HG03558 (cell line): ENCODE measurements at regions not wholly inside any gene's neighbourhood (a gene's known extent, or its start where the extent isn't known, plus 50 kb on each side); places are given as distances from the start of the nearest gene placed in this dataset.

Experiments
- ATAC-seq: cut with Tn5 transposase; IDR thresholded peaks from one replicate; pipeline ENCODE4 v1.9.1; 2021; ENCODE audit warnings: moderate number of reproducible peaks; ENCODE audit not compliant: unreplicated experiment; ENCODE audit errors: extremely low read depth

GRCh38 chr2:20539133-20539719 is 92.4 kb downstream of the RHOB start:
- ATAC-seq = no peak

DNA sequence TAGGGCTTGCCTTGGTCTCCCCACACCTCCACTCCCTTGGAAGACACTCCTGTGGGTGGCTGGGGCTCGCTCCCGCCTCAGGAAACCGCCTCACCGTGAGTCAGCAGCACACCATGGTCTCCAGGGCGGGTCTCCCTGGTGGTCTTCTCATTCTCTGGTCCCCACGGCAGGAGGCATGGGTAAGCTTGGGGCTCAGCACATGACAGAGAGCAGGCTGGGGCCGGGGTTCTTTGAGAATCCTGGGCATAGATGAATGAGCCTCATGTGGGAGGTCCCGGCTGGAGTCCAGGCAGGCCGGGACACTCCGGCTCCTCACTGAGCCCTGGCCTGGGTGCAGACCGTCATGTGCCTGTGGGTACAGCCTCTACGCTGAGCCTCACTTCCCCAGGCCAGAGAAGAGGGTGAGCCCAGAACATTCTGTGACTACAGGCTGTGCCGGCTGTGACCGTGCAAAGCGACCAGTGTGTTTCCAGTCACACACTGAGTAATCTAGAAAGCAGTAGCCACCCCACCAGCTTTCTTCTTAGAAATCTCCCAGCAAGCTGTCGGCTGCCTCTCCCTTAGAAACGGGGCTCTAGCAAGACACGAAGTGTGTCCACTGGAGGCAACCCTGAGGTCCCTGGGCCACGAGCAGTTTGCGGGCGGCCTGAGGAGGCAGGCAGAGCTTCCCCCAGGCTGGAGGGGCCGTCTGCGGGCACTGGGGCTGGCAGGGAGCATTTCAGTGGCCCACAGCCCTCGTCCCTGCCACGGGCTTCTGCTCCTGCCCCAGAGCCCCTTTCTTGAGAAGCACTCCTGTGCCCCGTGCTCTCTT is 93.1 kb downstream of the RHOB start:
- no peak for ATAC-seq

DNA sequence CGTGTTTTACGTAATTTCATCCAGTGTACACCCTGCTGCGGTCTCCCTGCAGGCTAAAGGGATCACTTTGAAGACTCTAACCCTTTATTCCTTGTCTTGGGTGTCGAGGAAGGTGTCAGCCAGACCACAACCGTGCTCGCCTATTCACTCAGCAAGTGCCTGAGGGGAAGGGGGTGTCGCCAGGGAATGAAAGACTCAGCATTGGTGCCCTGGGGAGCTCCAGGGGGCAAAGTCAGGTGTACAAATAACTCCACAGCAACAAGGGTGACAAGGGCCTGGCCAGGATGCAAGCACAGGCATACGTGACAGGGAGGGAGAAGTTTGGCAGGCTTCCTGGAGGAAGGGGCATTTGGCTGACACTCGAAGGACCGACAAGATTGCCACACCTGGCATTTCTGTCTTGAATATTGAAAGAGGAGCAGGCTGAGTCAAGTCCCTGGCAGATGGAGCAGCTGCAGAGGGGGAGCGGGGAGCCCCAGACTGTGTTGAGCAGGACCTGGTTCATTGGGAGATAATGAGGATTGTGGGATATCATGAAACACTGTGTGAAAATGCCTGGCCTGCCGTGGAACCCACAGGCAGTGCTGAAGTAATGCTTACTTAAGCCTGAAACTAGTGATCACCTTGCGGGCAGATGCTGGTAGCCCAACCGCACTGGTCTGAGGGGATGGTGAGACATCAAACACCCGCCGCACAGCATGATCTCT is 93.9 kb downstream of the RHOB start:
- no peak for ATAC-seq

- ATAC-seq = no peak
These were observed 94.4 kb downstream of the RHOB start for GRCh38 chr2:20541294-20541640.

GRCh38 chr2:20541651-20542050 is 94.8 kb downstream of the RHOB start:
- ATAC-seq = no peak

DNA sequence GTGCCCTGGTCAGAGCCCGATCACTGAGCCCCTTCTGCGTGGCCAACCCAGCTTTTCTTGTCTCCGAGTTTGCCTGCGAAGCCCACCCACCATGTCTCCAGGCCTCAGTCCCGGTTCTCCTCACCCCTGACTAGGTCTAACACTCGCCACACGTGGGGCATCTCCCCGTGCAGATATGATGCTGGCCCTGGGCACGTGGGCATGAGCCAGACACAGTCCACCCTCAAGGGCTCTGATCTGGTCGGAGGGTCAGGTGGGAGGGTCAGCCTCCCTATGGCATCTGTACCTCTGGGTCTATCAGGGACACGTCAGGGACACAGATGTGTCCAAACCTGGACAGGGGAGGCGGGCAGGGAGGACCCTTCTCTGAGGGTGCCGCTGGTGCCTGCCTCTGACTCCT is 95.4 kb downstream of the RHOB start:
- no peak for ATAC-seq

DNA sequence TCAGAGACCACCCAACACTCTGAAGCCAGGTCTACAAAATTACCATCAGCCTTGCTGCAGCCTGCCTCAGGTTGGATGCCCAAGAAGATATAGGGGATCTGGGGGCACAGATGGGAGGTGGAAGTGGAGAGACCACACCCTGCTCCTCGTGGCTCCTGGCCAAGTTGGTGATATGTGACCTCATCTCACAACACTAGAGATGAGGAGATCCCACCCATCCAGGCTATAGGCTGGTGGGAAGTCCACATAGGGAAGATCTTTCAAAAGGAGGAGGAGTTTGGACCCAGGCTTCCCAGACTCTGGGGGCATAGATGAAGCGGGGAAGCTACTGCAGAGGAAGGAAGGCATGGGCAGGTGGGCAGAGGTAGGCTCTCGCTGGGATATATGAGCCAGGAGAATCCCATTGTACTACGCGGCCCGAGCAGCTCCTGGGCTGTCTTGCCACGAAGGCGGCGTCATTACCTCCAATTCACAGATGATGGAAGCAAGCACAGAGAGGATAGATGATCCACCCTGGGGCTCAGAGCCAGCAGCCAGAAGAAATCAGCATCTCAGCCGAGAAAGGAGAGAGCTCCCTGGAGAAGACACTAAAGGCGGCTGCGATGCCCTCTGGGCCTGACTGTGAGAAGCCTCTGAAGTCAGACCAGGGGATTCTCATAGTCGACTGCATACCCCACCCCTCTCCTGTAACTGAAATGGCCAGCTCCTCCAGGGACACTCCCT is 96.0 kb downstream of the RHOB start:
- ATAC-seq = no peak

GRCh38 chr2:20543469-20544152 is 96.7 kb downstream of the RHOB start:
- ATAC-seq = no peak

GRCh38 chr2:20544153-20544747 is 97.4 kb downstream of the RHOB start:
- no peak for ATAC-seq

- no peak for ATAC-seq
These were observed 101.8 kb downstream of the HS1BP3 start for GRCh38 chr2:20549144-20549543.

DNA sequence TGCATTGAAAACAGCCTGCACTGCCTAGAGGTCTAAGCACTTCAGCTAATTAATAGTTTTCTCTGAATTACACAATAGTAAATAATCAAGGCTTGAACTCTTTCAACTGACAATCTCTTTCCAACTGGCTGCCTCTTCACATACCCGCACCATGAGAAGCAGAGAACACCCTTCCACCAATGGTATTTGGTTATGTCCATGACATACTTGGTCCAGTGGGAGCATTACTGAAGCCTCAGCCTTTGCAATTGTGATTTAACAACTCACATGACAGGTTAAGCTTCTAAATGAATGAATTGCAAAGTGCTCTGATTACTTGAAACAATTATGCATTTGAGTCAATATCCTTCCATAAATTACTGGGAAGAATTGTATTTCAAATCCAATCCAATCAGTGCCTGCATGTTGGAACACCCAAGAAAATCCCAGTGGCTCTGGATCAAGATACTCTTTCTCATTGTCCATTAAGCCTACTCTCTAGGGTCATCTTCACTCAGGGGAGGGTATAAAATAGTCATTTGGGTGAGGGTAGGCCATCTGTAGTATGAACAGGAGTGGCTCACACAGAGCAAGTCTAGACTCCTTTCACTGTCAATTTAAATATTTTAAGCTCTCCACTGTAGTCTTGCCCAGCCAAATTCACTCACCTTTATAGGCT is 101.1 kb downstream of the HS1BP3 start:
- no peak for ATAC-seq

- no peak for ATAC-seq
These were observed 99.5 kb downstream of the HS1BP3 start for GRCh38 chr2:20551260-20551944.

- no peak for ATAC-seq
These were observed 99.0 kb downstream of the HS1BP3 start for GRCh38 chr2:20551945-20552328.

DNA sequence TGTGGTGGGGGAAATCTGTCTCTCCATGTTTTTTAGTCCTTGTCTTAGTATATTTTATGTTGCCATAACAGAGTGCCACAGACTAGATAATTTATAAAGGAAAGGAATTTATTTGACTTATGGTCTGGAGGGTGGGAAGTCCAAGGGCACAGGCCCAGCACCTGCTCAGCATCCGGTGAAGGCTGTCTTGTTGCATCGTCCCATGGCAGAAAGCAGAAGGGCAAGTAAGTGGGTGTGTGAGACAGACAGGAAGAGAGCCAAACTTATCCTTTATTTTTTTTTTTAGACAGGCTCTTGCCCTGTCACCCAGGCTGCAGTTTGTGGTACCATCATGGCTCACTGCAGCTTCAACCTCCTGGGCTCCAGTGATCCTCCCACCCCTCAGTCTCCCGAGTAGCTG is 98.1 kb downstream of the HS1BP3 start:
- no peak for ATAC-seq

DNA sequence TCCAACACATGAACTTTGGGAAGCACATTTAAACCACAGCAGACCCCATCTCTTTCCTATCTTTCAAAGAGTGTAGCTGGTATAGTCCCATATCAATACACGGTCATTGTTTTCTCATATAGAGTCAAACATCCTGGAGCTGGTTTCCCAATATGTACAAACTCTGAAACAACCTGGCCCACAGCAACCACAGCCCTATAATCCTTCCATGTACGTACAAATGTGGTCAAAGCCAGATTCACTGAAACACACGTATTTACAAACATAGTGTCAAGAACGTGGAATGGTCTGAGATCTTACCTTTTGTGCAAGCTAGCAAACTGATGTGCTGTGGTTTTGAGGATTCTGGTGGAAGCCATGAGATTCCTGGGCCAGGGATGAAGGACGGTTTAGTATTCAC is 97.3 kb downstream of the HS1BP3 start:
- no peak for ATAC-seq

GRCh38 chr2:20555954-20556353 is 94.9 kb downstream of the HS1BP3 start:
- ATAC-seq = no peak

DNA sequence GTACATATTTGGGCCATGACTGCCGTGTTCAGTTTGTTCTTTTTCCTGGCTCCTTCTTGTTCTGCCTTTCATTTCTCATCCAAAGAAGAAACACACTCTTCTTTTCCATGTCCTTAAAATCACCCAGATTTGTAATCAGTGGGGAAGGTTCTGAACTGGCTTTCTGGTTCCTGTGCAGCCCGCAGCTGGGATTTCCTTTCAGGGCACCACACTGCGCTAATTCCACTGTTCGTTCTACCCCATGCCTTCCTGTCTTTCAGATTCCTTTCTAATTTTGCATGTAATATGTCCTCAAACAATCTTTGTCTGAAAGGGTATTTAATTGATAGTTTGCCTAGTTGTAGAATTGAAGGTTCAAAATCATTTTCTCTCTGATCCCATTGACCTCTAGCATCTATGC is 94.1 kb downstream of the HS1BP3 start:
- ATAC-seq = no peak

DNA sequence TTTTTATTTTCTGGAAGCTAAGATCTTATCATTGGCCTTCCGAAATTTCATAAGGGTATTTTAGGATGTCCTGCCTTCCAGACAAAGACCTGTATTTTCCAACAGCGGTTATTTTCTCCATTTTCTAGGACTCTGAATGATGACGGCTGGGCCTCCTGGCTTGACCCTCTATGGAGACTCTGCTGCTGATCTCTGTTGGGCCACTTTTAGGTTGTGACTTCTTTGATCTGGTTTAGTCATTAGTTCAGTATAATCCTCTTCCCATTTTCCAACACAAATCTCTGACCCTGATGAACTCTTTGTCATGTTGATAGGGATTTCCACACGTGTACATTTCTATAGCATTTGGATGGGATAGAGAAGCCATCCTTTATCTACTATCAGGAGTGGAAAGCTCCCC is 93.7 kb downstream of the HS1BP3 start:
- ATAC-seq = no peak

DNA sequence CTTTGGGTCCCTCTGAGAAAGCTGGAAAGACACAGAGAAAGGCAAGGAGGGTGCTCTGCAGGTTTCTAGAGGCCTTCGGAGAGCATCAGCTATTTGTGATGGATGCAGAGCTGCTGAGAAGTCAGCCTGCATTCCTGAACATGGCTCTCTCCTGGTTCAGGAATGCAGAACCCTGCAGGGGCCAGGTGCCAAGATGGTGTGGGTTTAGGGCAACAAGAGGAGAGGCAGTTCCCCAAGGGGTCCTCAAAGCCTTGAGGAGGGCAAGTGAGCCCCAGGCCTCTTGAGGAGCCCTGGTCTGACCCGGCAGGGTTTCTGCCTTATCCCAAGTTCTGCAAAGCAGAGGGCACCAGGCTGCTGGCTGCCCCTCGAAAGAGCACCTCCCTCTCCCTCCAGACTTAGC is 93.3 kb downstream of the HS1BP3 start:
- no peak for ATAC-seq
